Central memory CD8-positive, alpha-beta T cell (primary cell): ENCODE measurements at regions not wholly inside any gene's neighbourhood (a gene's known extent, or its start where the extent isn't known, plus 50 kb on each side); places are given as distances from the start of the nearest gene placed in this dataset.
"Not testable (repeated sequence)": the region's sequence is repeated elsewhere in the genome, so short reads cannot be mapped to it uniquely, and the experiment has no call there.

Source experiments
- ATAC-seq: fragments of 150-1000 bp; cut with Tn5 transposase; replicated peaks from 2 replicates; pipeline ENCODE4 v1.10.0; 2022; ENCODE audit warnings: mild to moderate bottlenecking, moderate FRiP score, moderate number of reproducible peaks; ENCODE audit not compliant: poor library complexity, severe bottlenecking; ENCODE audit errors: extremely low read depth
- DNase-seq, 2 donors: peaks; one replicate each; pipeline ENCODE4 v3.0.0; 2021; ENCODE audit warnings: low spot score in 2 of 2
- H3K27ac Mint-ChIP-seq: one replicate; pipeline ENCODE4 v1.8.0; 2022; ENCODE audit warnings: low read depth, mild to moderate bottlenecking, moderate library complexity, mixed read lengths
- H3K27me3 Mint-ChIP-seq: one replicate; pipeline ENCODE4 v1.8.0; 2022; ENCODE audit warnings: mixed read lengths
- H3K36me3 Mint-ChIP-seq: one replicate; pipeline ENCODE4 v1.8.0; 2022; ENCODE audit warnings: mild to moderate bottlenecking, moderate library complexity, mixed read lengths; ENCODE audit not compliant: insufficient read depth
- H3K4me1 Mint-ChIP-seq: one replicate; pipeline ENCODE4 v1.8.0; 2022; ENCODE audit warnings: mixed read lengths
- H3K4me3 Mint-ChIP-seq: one replicate; pipeline ENCODE4 v1.8.0; 2022; ENCODE audit warnings: mild to moderate bottlenecking, moderate library complexity, mixed read lengths
- H3K9me3 Mint-ChIP-seq: one replicate; pipeline ENCODE4 v1.8.0; 2022; ENCODE audit warnings: mixed read lengths

- no peaks in the 10 kb centered on the region for H3K9me3 Mint-ChIP-seq
- no peaks in the 10 kb centered on the region for H3K4me1 Mint-ChIP-seq
- no peak for DNase-seq
- peaks cover 67% of the 10 kb centered on the region for H3K27me3 Mint-ChIP-seq
- no peak overlapping the region for H3K27ac Mint-ChIP-seq
- no peaks in the 10 kb centered on the region for H3K36me3 Mint-ChIP-seq
- ATAC-seq: no peak
- H3K4me3 Mint-ChIP-seq: peak overlapping the region; percentile 9
Observed at GRCh38 chr15:96053031-96053780, 277.3 kb upstream of the NR2F2 start.

GRCh38 chr15:96053781-96054428 is 276.6 kb upstream of the NR2F2 start:
- no peaks in the 10 kb centered on the region for H3K4me1 Mint-ChIP-seq
- no peak for DNase-seq
- H3K36me3 Mint-ChIP-seq: no peaks in the 10 kb centered on the region
- no peaks in the 10 kb centered on the region for H3K9me3 Mint-ChIP-seq
- peak overlapping the region; percentile 9 for H3K4me3 Mint-ChIP-seq
- no peak for ATAC-seq
- no peak overlapping the region for H3K27ac Mint-ChIP-seq
- peaks cover 64% of the 10 kb centered on the region for H3K27me3 Mint-ChIP-seq

- no peak for DNase-seq
- no peaks in the 10 kb centered on the region for H3K36me3 Mint-ChIP-seq
Observed at GRCh38 chr15:96054621-96055020, 275.9 kb upstream of the NR2F2 start.

GRCh38 chr15:96058103-96058851 is 272.2 kb upstream of the NR2F2 start:
- peaks cover 47% of the 10 kb centered on the region for H3K27me3 Mint-ChIP-seq
- H3K27ac Mint-ChIP-seq: no peak overlapping the region
- H3K4me1 Mint-ChIP-seq: no peaks in the 10 kb centered on the region
- DNase-seq (no peak), ATAC-seq (peak; percentile 19)
- H3K9me3 Mint-ChIP-seq: peaks cover 6% of the 10 kb centered on the region
- H3K4me3 Mint-ChIP-seq: no peak overlapping the region
- no peaks in the 10 kb centered on the region for H3K36me3 Mint-ChIP-seq

More at GRCh38 chr15:96054621-96055020, 275.9 kb upstream of the NR2F2 start:
- H3K27ac Mint-ChIP-seq: no peak overlapping the region
- no peak overlapping the region for H3K4me3 Mint-ChIP-seq
- H3K9me3 Mint-ChIP-seq: no peaks in the 10 kb centered on the region
- peaks cover 57% of the 10 kb centered on the region for H3K27me3 Mint-ChIP-seq
- ATAC-seq: no peak
- no peaks in the 10 kb centered on the region for H3K4me1 Mint-ChIP-seq

GRCh38 chr15:96058852-96059103 is 271.7 kb upstream of the NR2F2 start:
- not testable (repeated sequence) for ATAC-seq, H3K4me1 Mint-ChIP-seq, DNase-seq, H3K36me3 Mint-ChIP-seq, H3K9me3 Mint-ChIP-seq, H3K4me3 Mint-ChIP-seq, H3K27ac Mint-ChIP-seq
- peaks cover 42% of the 10 kb centered on the region for H3K27me3 Mint-ChIP-seq

GRCh38 chr15:96060591-96060990 is 269.9 kb upstream of the NR2F2 start:
- not testable (repeated sequence) for H3K27ac Mint-ChIP-seq

GRCh38 chr15:96064351-96064756 is 266.1 kb upstream of the NR2F2 start:
- Mint-ChIP-seq H3K4me1 (no peaks in the 10 kb centered on the region), H3K27me3 (peaks cover 15% of the 10 kb centered on the region), H3K27ac (no peak overlapping the region), H3K9me3 (peaks cover 6% of the 10 kb centered on the region), H3K36me3 (no peaks in the 10 kb centered on the region), H3K4me3 (no peak overlapping the region)
- ATAC-seq (no peak), DNase-seq (no peak)

More at GRCh38 chr15:96060591-96060990, 269.9 kb upstream of the NR2F2 start:
- ATAC-seq, DNase-seq, H3K36me3 Mint-ChIP-seq, H3K4me1 Mint-ChIP-seq, H3K4me3 Mint-ChIP-seq, H3K9me3 Mint-ChIP-seq: not testable (repeated sequence)
- peaks cover 32% of the 10 kb centered on the region for H3K27me3 Mint-ChIP-seq

GRCh38 chr15:96066126-96066525 is 264.4 kb upstream of the NR2F2 start:
- no peak for ATAC-seq
- DNase-seq: no peak
- Mint-ChIP-seq H3K27ac (no peak overlapping the region), H3K9me3 (no peaks in the 10 kb centered on the region), H3K36me3 (no peaks in the 10 kb centered on the region), H3K4me3 (no peak overlapping the region), H3K4me1 (no peaks in the 10 kb centered on the region), H3K27me3 (peaks cover 7% of the 10 kb centered on the region)

- no peaks in the 10 kb centered on the region for H3K36me3 Mint-ChIP-seq
- no peaks in the 10 kb centered on the region for H3K4me1 Mint-ChIP-seq
- H3K27ac Mint-ChIP-seq: no peak overlapping the region
- peaks cover 11% of the 10 kb centered on the region for H3K27me3 Mint-ChIP-seq
- no peak overlapping the region for H3K4me3 Mint-ChIP-seq
- DNase-seq (no peak), ATAC-seq (no peak)
- no peaks in the 10 kb centered on the region for H3K9me3 Mint-ChIP-seq
Observed at GRCh38 chr15:96066852-96067495, 263.5 kb upstream of the NR2F2 start.

- H3K36me3 Mint-ChIP-seq: no peaks in the 10 kb centered on the region
- H3K9me3 Mint-ChIP-seq: no peaks in the 10 kb centered on the region
- peaks cover 18% of the 10 kb centered on the region for H3K27me3 Mint-ChIP-seq
- H3K4me1 Mint-ChIP-seq: no peaks in the 10 kb centered on the region
- DNase-seq: no peak
- no peak overlapping the region for H3K4me3 Mint-ChIP-seq
- no peak for ATAC-seq
- no peak overlapping the region for H3K27ac Mint-ChIP-seq
Observed at GRCh38 chr15:96067677-96068076, 262.8 kb upstream of the NR2F2 start.

GRCh38 chr15:96068897-96069296 is 261.6 kb upstream of the NR2F2 start:
- Mint-ChIP-seq H3K36me3 (no peaks in the 10 kb centered on the region), H3K9me3 (no peaks in the 10 kb centered on the region), H3K27me3 (peaks cover 18% of the 10 kb centered on the region), H3K4me3 (no peak overlapping the region), H3K27ac (no peak overlapping the region), H3K4me1 (no peaks in the 10 kb centered on the region)
- ATAC-seq (no peak), DNase-seq (no peak)

GRCh38 chr15:96070636-96071035 is 259.9 kb upstream of the NR2F2 start:
- no peak for ATAC-seq
- no peak for DNase-seq
- no peak overlapping the region for H3K4me3 Mint-ChIP-seq
- peaks cover 11% of the 10 kb centered on the region for H3K27me3 Mint-ChIP-seq
- H3K9me3 Mint-ChIP-seq: no peaks in the 10 kb centered on the region
- H3K4me1 Mint-ChIP-seq: no peaks in the 10 kb centered on the region
- H3K27ac Mint-ChIP-seq: no peak overlapping the region
- H3K36me3 Mint-ChIP-seq: no peaks in the 10 kb centered on the region
